Hematopoietic multipotent progenitor cell (in vitro differentiated cells): ENCODE measurements at regions not wholly inside any gene's neighbourhood (a gene's known extent, or its start where the extent isn't known, plus 50 kb on each side); places are given as distances from the start of the nearest gene placed in this dataset.
"Not testable (repeated sequence)": the region's sequence is repeated elsewhere in the genome, so short reads cannot be mapped to it uniquely, and the experiment has no call there.

Source experiments
- DNase-seq, 3 donors: peaks; one replicate each; pipeline ENCODE4 v3.0.0-alpha.2; 2011 to 2015; ENCODE audit warnings: low read depth in 2 of 3, low spot score in 2 of 3

DNA sequence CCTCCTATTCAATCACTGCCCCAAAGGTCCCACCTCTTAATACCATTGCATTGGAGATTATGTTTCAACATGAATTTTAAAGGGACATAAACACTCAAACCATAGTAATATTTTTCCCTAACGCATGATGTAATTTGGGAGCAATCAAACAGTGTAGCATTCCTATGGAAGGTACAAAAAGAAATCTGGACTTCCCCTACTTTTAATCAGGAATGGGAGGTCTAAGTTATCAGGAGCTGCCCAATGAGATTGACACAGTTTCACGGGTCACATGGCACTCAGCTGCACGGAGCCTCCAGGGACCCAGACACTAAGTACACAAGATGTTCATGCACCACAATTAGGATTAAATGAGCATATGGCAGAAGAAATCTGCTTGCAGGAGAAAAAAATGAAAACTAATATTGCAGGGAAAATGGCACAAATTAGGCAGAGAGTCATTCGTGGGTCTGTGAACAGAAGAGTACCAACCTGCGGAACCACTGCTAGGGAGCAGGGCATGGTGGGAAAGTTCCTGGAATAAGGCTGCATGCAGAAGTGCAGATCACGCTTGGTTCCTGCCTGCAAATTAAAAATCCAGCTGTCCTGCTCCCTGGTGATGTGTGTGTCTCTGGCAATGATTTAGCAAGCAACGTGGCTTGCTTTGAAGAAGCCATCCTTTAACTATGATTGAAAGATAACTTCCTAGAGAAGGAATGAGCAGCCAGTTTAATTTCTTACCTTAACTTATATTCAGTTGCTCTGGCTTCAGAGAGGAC, 326.6 kb upstream of the ID2 start:
- no peak for DNase-seq

DNA sequence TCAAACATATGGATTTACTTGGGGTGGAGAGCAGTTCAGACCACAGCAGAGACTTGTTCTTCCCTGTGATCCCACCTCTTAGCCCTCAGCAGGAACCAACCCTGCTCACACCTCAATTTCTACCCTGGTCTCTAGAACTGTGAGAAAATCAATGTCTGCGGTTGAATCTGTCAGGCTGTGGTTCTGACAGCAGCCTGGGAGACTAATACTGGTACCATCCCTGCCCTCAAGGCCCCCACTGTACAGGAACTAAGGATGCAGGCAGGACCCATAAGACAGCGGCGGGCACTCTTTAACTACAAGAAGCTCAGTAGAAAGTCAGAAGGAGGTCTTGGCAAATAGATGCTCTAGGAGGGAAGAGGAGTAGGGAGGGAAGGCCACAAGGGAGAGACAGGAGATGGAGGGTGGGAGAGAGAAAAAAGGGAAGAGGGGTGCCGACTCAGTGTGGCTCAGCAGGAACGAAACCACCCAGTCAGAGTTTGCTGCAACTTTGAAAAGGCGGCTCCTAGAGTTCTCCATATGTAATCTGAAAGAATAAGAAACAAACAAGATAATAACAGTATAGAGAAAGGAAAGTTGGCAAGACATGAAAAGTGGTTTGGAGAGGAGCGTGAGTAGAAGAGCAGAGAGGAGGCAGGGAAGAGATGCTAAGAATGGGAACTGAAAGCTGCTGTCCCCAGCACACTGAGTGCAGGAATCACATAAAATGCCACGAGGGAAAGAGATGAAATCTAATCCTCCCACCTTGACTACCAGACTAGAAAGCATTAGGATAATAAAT, 323.9 kb upstream of the ID2 start:
- DNase-seq = no peak

GRCh38 chr2:8361930-8362329, 319.9 kb upstream of the ID2 start:
- no peak for DNase-seq

DNA sequence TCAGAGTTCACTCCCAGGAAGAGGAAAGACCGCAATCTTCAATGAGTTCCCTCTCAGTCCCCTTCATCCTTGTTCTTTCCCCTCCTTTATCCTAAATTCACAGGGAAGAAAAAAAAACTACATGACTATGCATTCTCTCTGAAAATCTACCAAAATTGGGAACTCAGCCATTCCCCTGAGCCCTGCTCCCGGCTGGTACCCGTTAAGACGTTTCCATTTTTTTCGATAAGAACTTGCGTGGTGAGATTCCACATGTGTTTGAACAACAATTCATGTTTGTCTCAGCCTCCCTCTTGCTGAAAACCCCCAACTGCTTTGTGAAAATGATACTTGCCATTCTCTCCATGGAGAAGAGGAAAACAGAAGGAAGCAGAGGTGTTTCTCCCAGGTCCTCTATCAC, 318.7 kb upstream of the ID2 start:
- no peak for DNase-seq

GRCh38 chr2:8364668-8365067, 317.2 kb upstream of the ID2 start:
- no peak for DNase-seq

GRCh38 chr2:8365331-8365910, 316.4 kb upstream of the ID2 start:
- DNase-seq = no peak

- DNase-seq = no peak
Measured at GRCh38 chr2:8367833-8368232, 314.0 kb upstream of the ID2 start.

GRCh38 chr2:8368463-8368862, 313.4 kb upstream of the ID2 start:
- DNase-seq = no peak

DNA sequence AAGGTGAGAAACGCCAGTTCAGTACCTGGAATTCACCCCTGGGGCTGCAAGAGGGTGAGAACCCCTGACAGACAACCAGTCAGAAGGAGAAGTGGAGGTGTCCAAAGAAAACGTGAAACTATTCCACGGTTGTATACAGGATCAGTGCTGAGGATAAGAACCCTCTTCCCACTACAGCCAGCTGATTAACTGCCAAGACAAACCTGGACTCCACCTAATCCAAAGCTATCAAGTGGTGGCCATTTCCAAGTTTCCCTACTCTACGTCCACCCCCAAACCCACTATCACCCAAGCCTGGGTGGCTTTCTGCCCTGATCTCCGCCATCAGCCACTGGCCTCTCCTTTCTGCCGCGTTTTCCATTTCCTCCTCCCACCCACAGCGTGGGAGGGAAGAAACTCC, 312.3 kb upstream of the ID2 start:
- no peak for DNase-seq

DNA sequence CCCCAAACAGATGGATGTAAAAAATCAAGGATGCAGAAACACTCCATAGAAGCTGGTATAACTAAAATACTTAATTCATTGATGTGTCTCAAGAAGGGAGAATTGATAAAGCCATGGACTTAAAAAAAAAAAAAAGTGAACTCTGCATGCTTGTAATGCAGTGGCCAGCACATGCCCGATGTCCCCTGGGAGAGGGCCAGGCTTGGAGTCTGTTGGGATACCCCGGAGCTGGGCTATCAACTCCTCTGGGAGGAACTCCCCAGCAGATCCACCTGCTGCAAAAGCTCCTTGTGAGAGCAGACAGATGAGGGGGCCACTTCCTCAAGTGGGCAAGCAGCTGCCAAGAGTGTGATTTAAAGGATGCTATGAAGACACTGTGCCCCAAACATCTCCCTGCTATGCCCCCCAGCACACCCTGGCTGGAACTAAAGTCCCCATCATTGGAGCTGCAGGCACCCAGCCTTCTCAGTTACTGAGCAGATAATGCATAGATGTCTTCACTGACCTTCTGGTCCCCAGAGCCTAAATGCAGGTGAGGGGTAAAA, 311.5 kb upstream of the ID2 start:
- DNase-seq = peak in 1 of 3 donors; percentile 41

- DNase-seq = no peak
Measured at GRCh38 chr2:8371653-8372052, 310.2 kb upstream of the ID2 start.

DNA sequence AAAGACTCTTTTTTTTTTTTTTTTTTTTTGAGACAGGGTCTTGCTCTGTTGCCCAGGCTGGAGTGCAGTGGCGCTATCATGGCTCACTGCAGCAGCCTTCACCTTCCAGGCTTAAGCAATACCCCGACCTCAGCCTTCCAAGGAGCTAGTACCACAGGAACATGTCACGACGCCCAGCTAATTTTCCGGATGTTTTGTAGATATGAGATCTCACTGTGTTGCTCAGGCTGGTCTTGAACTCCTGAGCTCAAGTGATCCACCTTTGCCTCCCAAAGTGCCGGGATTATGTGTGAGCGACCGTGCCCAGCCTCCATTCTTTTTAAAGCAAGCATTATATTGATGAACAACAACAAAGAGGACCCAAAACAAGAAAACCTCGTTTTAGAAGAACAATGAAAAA, 307.1 kb upstream of the ID2 start:
- no peak for DNase-seq

- DNase-seq = no peak
Measured at GRCh38 chr2:8376603-8377410, 305.0 kb upstream of the ID2 start.

GRCh38 chr2:8378016-8378810, 303.6 kb upstream of the ID2 start:
- no peak for DNase-seq

DNA sequence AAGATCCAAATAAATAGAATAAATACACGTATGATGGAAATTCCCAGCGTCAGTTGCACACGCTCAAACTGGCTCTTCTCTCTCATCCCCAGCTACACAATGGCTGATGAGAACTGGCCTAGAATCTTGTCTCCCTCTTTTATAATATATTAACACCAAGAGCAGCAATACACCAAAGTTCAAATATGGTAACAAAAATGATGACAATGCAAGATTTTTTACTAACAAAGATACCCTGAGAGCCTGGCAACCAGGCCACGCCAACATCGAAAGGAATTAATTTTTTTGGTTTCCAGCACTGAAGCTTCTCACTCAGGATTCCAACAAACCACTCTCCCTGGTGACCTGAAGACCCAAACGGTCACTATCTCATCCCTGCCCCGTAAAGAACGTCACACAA, 302.7 kb upstream of the ID2 start:
- no peak for DNase-seq

DNA sequence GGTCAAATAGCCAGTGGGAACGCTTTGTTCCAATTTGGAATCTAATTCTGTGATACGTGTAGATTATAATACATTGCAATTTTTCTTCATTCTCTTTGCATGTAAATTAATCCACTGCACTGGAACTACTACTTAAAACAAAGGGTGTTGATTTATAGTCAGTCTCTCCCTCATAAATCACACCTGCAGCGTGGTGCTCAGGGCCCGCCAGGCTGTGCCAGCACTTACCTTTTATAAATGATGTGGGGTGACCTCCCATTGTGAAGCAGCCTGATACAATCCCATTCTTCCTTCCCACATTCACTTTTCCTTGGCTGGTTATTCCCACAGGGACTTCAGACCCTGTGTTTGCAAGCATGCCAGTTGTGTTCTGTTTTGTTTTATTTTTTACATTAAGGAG, 302.3 kb upstream of the ID2 start:
- DNase-seq = peak in 2 of 3 donors; percentile 26 to 42

DNA sequence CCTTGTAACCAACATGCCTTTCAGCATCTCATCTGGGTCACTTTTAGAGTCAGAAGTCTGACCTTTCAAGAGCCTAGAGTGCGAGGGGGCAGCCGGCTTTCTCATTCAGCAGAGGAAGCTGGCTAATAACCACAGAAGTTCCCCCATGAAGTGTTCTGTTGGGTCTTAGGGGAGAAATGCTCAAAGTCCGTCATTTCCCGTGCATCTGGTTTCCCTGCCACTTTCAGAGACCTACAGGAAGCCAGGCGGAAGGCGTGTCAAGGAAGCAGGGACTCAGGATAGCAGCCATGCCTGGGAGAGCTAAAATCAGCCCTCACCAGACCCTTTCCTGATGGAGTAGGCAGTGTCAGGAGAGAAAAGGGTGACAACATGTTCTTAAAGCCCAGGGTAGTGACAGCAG, 301.8 kb upstream of the ID2 start:
- peak in 2 of 3 donors; percentile 77 to 87 for DNase-seq

DNA sequence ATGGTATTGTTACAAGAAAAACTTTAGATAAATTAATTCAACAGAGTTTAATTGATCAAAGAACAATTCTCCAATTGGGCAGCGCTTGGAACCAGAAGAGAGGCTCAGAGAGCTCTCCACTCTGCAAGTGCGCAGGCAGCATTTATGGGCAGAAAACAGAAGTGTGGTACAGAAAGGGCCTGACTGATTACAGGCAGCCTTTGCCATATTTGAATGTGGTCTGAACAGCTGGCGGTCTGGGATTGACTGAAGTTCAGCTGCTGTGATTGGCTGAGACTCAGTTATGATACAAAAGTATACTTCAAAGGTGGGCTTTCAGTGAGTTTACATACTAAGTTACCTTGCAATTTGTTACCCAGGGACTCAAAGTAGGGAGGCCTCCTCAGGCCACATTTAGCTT, 301.3 kb upstream of the ID2 start:
- DNase-seq = peak in 2 of 3 donors; percentile 40 to 75

- DNase-seq = no peak
Measured at GRCh38 chr2:8382485-8382884, 299.4 kb upstream of the ID2 start.

- not testable (repeated sequence) for DNase-seq
Measured at GRCh38 chr2:8386748-8387147, 295.1 kb upstream of the ID2 start.
